Endothelial cell (in vitro differentiated cells): ENCODE measurements at regions not wholly inside any gene's neighbourhood (a gene's known extent, or its start where the extent isn't known, plus 50 kb on each side); places are given as distances from the start of the nearest gene placed in this dataset.
A peak's percentile ranks its signal among the peaks of the same experiment; 100 is the strongest.

Experiments
- DNase-seq: peaks from one replicate; pipeline ENCODE4 v3.0.0; 2021; ENCODE audit warnings: low spot score
- H3K27ac Mint-ChIP-seq: one replicate; pipeline ENCODE4 v1.8.0; 2021; ENCODE audit warnings: mixed read lengths, inconsistent platforms; ENCODE audit not compliant: unreplicated experiment
- H3K27me3 Mint-ChIP-seq: one replicate; pipeline ENCODE4 v1.8.0; 2021; ENCODE audit warnings: mild to moderate bottlenecking, moderate library complexity, mixed read lengths, inconsistent platforms; ENCODE audit not compliant: unreplicated experiment
- H3K36me3 Mint-ChIP-seq: one replicate; pipeline ENCODE4 v1.8.0; 2021; ENCODE audit warnings: mild to moderate bottlenecking, low read depth, mixed read lengths, inconsistent platforms; ENCODE audit not compliant: unreplicated experiment
- H3K4me1 Mint-ChIP-seq: one replicate; pipeline ENCODE4 v1.8.0; 2021; ENCODE audit warnings: mild to moderate bottlenecking, mixed read lengths, inconsistent platforms; ENCODE audit not compliant: unreplicated experiment
- H3K4me3 Mint-ChIP-seq: one replicate; pipeline ENCODE4 v1.8.0; 2021; ENCODE audit warnings: mild to moderate bottlenecking, mixed read lengths, inconsistent platforms; ENCODE audit not compliant: unreplicated experiment
- H3K9me3 Mint-ChIP-seq: one replicate; pipeline ENCODE4 v1.8.0; 2021; ENCODE audit warnings: mixed read lengths, inconsistent platforms; ENCODE audit not compliant: unreplicated experiment
- CTCF ChIP-seq: fragments of 200-600 bp; sonication (generic); IDR thresholded peaks from one replicate; pipeline ENCODE4 v1.5.0; 2021; ENCODE audit warnings: antibody characterized with exemption; ENCODE audit not compliant: unreplicated experiment

GRCh38 chr7:106552645-106553445, 108.1 kb downstream of the CCDC71L start:
- Mint-ChIP-seq H3K4me1 (no peaks in the 10 kb centered on the region), H3K27me3 (peaks cover 4% of the 10 kb centered on the region), H3K36me3 (no peaks in the 10 kb centered on the region), H3K4me3 (no peak overlapping the region), H3K27ac (no peak overlapping the region), H3K9me3 (no peaks in the 10 kb centered on the region)
- no peak for DNase-seq
- TF ChIP-seq CTCF, result no peak

- Mint-ChIP-seq H3K27ac (no peak overlapping the region), H3K36me3 (no peaks in the 10 kb centered on the region), H3K4me1 (no peaks in the 10 kb centered on the region), H3K4me3 (no peak overlapping the region), H3K27me3 (peaks cover 2% of the 10 kb centered on the region), H3K9me3 (no peaks in the 10 kb centered on the region)
- no peak for DNase-seq
- no peak for TF ChIP-seq CTCF
Measured at GRCh38 chr7:106551936-106552335, 109.0 kb downstream of the CCDC71L start.

DNA sequence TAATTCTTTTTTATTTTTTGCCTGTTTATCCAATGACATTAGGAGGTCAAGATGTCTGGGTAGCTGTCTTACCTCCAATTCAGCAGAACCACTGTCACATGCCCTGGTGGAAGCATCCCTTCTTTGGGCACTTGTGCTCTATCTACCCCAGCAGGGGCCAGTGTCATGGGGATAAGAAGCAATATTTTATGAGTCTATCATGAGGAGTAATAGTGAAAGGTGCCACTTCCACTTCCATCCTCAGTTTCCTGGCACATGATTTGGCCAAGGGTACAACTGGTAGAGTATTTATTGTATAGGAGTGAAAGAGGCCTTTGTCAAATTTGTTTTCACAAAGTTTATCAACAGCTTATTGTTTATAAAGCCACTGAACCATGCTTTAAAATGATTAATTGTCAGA, 112.5 kb downstream of the CCDC71L start:
- no peaks in the 10 kb centered on the region for H3K36me3 Mint-ChIP-seq
- peaks cover 8% of the 10 kb centered on the region for H3K4me1 Mint-ChIP-seq
- no peaks in the 10 kb centered on the region for H3K9me3 Mint-ChIP-seq
- TF ChIP-seq CTCF, result no peak
- no peak overlapping the region for H3K27ac Mint-ChIP-seq
- no peak for DNase-seq
- H3K4me3 Mint-ChIP-seq, result no peak overlapping the region
- peaks cover 2% of the 10 kb centered on the region for H3K27me3 Mint-ChIP-seq

DNA sequence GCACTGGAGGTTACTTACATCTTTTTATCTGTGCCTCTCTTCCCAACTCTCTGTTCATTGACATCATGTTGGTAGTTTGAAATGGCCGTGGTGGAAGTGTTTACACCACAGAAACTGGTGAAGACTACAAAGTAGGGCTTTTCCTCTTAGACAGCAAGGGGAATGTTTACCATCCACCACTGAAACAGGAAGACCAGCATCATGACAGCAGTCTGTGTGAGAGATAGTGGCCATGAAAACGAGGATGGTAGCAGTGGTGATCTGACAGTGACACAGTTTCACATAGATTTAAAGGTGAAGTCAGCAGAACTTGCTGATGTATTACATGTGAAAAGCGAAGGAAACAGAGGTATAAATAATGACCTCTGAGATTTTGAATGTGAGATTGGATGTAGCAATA, 115.7 kb downstream of the CCDC71L start:
- DNase-seq, result no peak
- H3K9me3 Mint-ChIP-seq, result no peaks in the 10 kb centered on the region
- H3K27me3 Mint-ChIP-seq, result peaks cover 5% of the 10 kb centered on the region
- no peaks in the 10 kb centered on the region for H3K36me3 Mint-ChIP-seq
- no peak for TF ChIP-seq CTCF
- no peak overlapping the region for H3K4me3 Mint-ChIP-seq
- H3K4me1 Mint-ChIP-seq, result peaks cover 20% of the 10 kb centered on the region
- no peak overlapping the region for H3K27ac Mint-ChIP-seq

GRCh38 chr7:106543221-106543757, 117.7 kb downstream of the CCDC71L start:
- Mint-ChIP-seq H3K27me3 (peaks cover 5% of the 10 kb centered on the region), H3K27ac (peak overlapping the region; percentile 68), H3K4me1 (peaks cover 22% of the 10 kb centered on the region), H3K9me3 (no peaks in the 10 kb centered on the region), H3K36me3 (no peaks in the 10 kb centered on the region), H3K4me3 (no peak overlapping the region)
- TF ChIP-seq CTCF, result no peak
- no peak for DNase-seq
